GM21360 (cell line): ENCODE measurements at regions not wholly inside any gene's neighbourhood (a gene's known extent, or its start where the extent isn't known, plus 50 kb on each side); places are given as distances from the start of the nearest gene placed in this dataset.

Experiments used
- ATAC-seq: cut with Tn5 transposase; IDR thresholded peaks from one replicate; pipeline ENCODE4 v1.9.1; 2021; ENCODE audit warnings: mild to moderate bottlenecking, moderate library complexity; ENCODE audit not compliant: unreplicated experiment

GRCh38 chr20:23155141-23155590, 69.0 kb upstream of the CD93 start:
- ATAC-seq = no peak

GRCh38 chr20:23153696-23154341, 67.7 kb upstream of the CD93 start:
- ATAC-seq = no peak

- no peak for ATAC-seq
Measured at GRCh38 chr20:23152902-23153301, 66.8 kb upstream of the CD93 start.

GRCh38 chr20:23152308-23152892, 66.3 kb upstream of the CD93 start:
- no peak for ATAC-seq

- ATAC-seq = no peak
Measured at GRCh38 chr20:23151885-23152284, 65.8 kb upstream of the CD93 start.

- no peak for ATAC-seq
Measured at GRCh38 chr20:23151008-23151703, 65.0 kb upstream of the CD93 start.

GRCh38 chr20:23150304-23151007, 64.3 kb upstream of the CD93 start:
- ATAC-seq = no peak

GRCh38 chr20:23149623-23150279, 63.6 kb upstream of the CD93 start:
- no peak for ATAC-seq

- no peak for ATAC-seq
Measured at GRCh38 chr20:23148731-23149570, 62.8 kb upstream of the CD93 start.

GRCh38 chr20:23147964-23148730, 62.0 kb upstream of the CD93 start:
- no peak for ATAC-seq

GRCh38 chr20:23147647-23147963, 61.5 kb upstream of the CD93 start:
- ATAC-seq = no peak

GRCh38 chr20:23146857-23147637, 60.9 kb upstream of the CD93 start:
- no peak for ATAC-seq

GRCh38 chr20:23146181-23146580, 60.1 kb upstream of the CD93 start:
- ATAC-seq = no peak

GRCh38 chr20:23145281-23145700, 59.2 kb upstream of the CD93 start:
- ATAC-seq = no peak

- no peak for ATAC-seq
Measured at GRCh38 chr20:23144856-23145255, 58.7 kb upstream of the CD93 start.

- ATAC-seq = no peak
Measured at GRCh38 chr20:23143986-23144690, 58.0 kb upstream of the CD93 start.

- no peak for ATAC-seq
Measured at GRCh38 chr20:23143098-23143497, 57.0 kb upstream of the CD93 start.
